Lower leg skin (tissue), 3 donors: ENCODE measurements at regions not wholly inside any gene's neighbourhood (a gene's known extent, or its start where the extent isn't known, plus 50 kb on each side); places are given as distances from the start of the nearest gene placed in this dataset.

Experiments
- CTCF ChIP-seq, 3 donors: fragments of 450-650 bp; IDR thresholded peaks; one replicate each; pipeline ENCODE4 v1.5.1; 2016; ENCODE audit warnings: antibody characterized with exemption in 3 of 3, mild to moderate bottlenecking in 3 of 3, moderate library complexity in 2 of 3
- POLR2A ChIP-seq, 2 donors: fragments of 450-650 bp; IDR thresholded peaks; one replicate each; pipeline ENCODE4 v1.6.1; 2016 to 2017; ENCODE audit warnings: antibody characterized with exemption in 2 of 2, mild to moderate bottlenecking in 1 of 2, moderate library complexity in 1 of 2

- TF ChIP-seq CTCF (IDR thresholded peaks at IDR 0.05) (no peak), POLR2A (IDR thresholded peaks at IDR 0.05) (no peak)
These were observed 151.7 kb upstream of the TAS2R1 start for GRCh38 chr5:9781890-9782289.
